ENCODE measurements at regions not wholly inside any gene's neighbourhood (a gene's known extent, or its start where the extent isn't known, plus 50 kb on each side); places are given as distances from the start of the nearest gene placed in this dataset.

GRCh38 chr19:29266603-29267002 lies 53.7 kb upstream of the UQCRFS1 start (continued):
- TF ChIP-seq ASH2L (IDR thresholded peaks at IDR 0.05; ENCODE audit: low read length) (no peak), TEAD4 (IDR thresholded peaks at IDR 0.05; ENCODE audit: low read depth, low read length) (no peak), SRF (IDR thresholded peaks at IDR 0.05; ENCODE audit: low read depth, low read length) (no peak), PHF8 (conservative IDR thresholded peaks at IDR 0.05; ENCODE audit: low read depth, low read length) (no peak), E2F6 (IDR thresholded peaks at IDR 0.05) (no peak), KDM1A (IDR thresholded peaks at IDR 0.05; ENCODE audit: borderline replicate concordance, low read length) (no peak)
